Lower lobe of right lung (tissue), 2 donors: ENCODE measurements at regions not wholly inside any gene's neighbourhood (a gene's known extent, or its start where the extent isn't known, plus 50 kb on each side); places are given as distances from the start of the nearest gene placed in this dataset.

Experiments
- ATAC-seq, 2 donors: fragments of 200-7000 bp; cut with Tn5 transposase; one replicate each; pipeline ENCODE4 v1.9.1; 2020 to 2022; ENCODE audit warnings: mild to moderate bottlenecking in 2 of 2, moderate library complexity in 2 of 2
- DNase-seq: peaks from one replicate; pipeline ENCODE4 v3.0.0-alpha.2; 2020
- H3K27ac ChIP-seq: fragments of 200-600 bp; one replicate; pipeline ENCODE4 v1.8.0; 2022
- H3K27me3 ChIP-seq: fragments of 200-600 bp; one replicate; pipeline ENCODE4 v1.8.0; 2022; ENCODE audit warnings: low read depth
- H3K36me3 ChIP-seq: fragments of 200-600 bp; one replicate; pipeline ENCODE4 v1.8.0; 2022; ENCODE audit warnings: mild to moderate bottlenecking
- H3K4me1 ChIP-seq: fragments of 200-600 bp; one replicate; pipeline ENCODE4 v1.8.0; 2022
- H3K4me3 ChIP-seq: fragments of 200-600 bp; one replicate; pipeline ENCODE4 v1.8.0; 2022; ENCODE audit warnings: mild to moderate bottlenecking
- H3K9me3 ChIP-seq: fragments of 200-600 bp; one replicate; pipeline ENCODE4 v1.8.0; 2022
- intact Hi-C: fragments of 100-400 bp; cut with DNase I; formaldehyde crosslinking; loops from one replicate; pipeline ENCODE4 v1.11.0; 2022
- TF ChIP-seq, protein P1 (sequence below): fragments of 200-600 bp; IDR thresholded peaks from one replicate; pipeline ENCODE4 v1.8.0; 2022; ENCODE audit warnings: antibody characterized with exemption, mild to moderate bottlenecking
- donor health status: DM: no; HTN: yes; CAD: no; lungs with severe emphysema.

DNA sequence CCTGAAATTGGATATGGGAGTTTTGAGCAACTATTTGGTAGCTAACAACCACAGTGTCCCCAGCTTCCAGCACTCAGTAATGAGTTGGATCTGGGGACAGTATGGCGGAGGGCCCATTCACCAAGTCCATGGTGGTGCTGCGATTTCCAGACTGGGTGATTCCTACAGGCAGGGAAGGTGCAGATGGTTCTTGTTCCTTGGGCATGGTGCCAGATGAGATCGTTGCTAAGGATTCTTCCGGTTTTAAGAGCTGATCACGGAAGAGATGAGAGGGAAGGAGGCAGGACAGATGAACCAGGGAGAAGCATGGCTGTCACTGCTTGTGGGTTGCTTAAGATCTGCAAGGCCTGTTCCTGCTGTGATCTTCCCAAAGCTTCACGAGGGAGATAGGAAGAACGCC, 380.3 kb downstream of the TCERG1L start:
- H3K4me3 ChIP-seq: no peak overlapping the region
- H3K9me3 ChIP-seq: no peaks in the 10 kb centered on the region
- H3K27me3 ChIP-seq: peaks cover 5% of the 10 kb centered on the region
- no peaks in the 10 kb centered on the region for H3K4me1 ChIP-seq
- ATAC-seq (no peak), DNase-seq (no peak)
- intact Hi-C loops: no loop called here
- TF ChIP-seq, protein P1, sequence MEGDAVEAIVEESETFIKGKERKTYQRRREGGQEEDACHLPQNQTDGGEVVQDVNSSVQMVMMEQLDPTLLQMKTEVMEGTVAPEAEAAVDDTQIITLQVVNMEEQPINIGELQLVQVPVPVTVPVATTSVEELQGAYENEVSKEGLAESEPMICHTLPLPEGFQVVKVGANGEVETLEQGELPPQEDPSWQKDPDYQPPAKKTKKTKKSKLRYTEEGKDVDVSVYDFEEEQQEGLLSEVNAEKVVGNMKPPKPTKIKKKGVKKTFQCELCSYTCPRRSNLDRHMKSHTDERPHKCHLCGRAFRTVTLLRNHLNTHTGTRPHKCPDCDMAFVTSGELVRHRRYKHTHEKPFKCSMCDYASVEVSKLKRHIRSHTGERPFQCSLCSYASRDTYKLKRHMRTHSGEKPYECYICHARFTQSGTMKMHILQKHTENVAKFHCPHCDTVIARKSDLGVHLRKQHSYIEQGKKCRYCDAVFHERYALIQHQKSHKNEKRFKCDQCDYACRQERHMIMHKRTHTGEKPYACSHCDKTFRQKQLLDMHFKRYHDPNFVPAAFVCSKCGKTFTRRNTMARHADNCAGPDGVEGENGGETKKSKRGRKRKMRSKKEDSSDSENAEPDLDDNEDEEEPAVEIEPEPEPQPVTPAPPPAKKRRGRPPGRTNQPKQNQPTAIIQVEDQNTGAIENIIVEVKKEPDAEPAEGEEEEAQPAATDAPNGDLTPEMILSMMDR: no peak
- H3K27ac ChIP-seq: no peak overlapping the region
- no peaks in the 10 kb centered on the region for H3K36me3 ChIP-seq

DNA sequence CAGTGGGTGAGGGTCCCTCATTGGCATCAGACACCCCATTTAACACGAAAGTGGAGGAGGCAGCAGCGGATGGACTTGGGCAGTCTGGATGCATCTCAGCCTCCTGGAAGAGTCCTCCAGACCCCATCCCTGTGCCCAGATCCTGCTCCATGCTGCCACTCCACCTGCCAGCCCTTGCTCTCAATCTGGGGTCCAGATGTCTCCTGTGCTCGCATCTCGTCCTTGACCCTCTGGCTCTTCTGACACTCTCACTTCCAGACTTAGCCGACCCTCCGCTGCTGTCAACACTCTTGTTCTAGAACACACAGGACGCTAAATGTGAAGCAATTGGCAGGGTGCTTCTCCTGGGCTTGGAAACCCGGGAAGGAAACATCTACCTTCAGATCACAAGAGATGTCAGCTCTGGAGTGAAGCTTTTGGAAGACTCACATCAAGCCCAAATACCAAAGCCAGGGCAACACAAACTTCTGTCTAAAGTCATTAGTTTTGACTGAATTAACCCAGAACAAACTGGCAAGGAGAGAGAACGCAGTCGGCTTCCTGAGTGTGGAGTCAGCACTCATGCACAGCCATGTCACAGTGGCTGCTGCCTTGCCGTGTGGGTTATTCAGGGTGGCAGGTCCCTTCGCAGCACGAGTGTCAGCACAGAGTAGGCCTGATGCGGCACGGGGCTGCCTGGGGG, 379.1 kb downstream of the TCERG1L start:
- H3K36me3 ChIP-seq: no peaks in the 10 kb centered on the region
- DNase-seq (no peak), ATAC-seq (no peak)
- no peaks in the 10 kb centered on the region for H3K4me1 ChIP-seq
- intact Hi-C loops: no loop called here
- H3K9me3 ChIP-seq: no peaks in the 10 kb centered on the region
- H3K27ac ChIP-seq: no peak overlapping the region
- TF ChIP-seq, protein P1: no peak
- H3K27me3 ChIP-seq: peaks cover 5% of the 10 kb centered on the region
- H3K4me3 ChIP-seq: no peak overlapping the region

GRCh38 chr10:130933008-130933390, 378.5 kb downstream of the TCERG1L start:
- no peak overlapping the region for H3K27ac ChIP-seq
- no peak for ATAC-seq

GRCh38 chr10:130934293-130935127, 377.0 kb downstream of the TCERG1L start:
- intact Hi-C loops: no loop called here
- H3K4me1 ChIP-seq: no peaks in the 10 kb centered on the region
- H3K27me3 ChIP-seq: peaks cover under 1% of the 10 kb centered on the region
- no peak overlapping the region for H3K4me3 ChIP-seq
- ATAC-seq: peak; percentile 15 to 28
- H3K36me3 ChIP-seq: no peaks in the 10 kb centered on the region
- TF ChIP-seq, protein P1: no peak
- no peaks in the 10 kb centered on the region for H3K9me3 ChIP-seq
- no peak overlapping the region for H3K27ac ChIP-seq
- no peak for DNase-seq

More at GRCh38 chr10:130933008-130933390, 378.5 kb downstream of the TCERG1L start:
- Histone ChIP-seq H3K36me3 (no peaks in the 10 kb centered on the region), H3K9me3 (no peaks in the 10 kb centered on the region), H3K4me3 (no peak overlapping the region), H3K4me1 (no peaks in the 10 kb centered on the region), H3K27me3 (peaks cover 5% of the 10 kb centered on the region)
- no peak for DNase-seq
- TF ChIP-seq, protein P1: no peak
- intact Hi-C loops: no loop called here

- DNase-seq: no peak
Observed at GRCh38 chr10:130935128-130935439, 376.4 kb downstream of the TCERG1L start.

More at GRCh38 chr10:130935128-130935439, 376.4 kb downstream of the TCERG1L start:
- no peak overlapping the region for H3K4me3 ChIP-seq
- ATAC-seq: peak; percentile 54 to 67
- no peaks in the 10 kb centered on the region for H3K4me1 ChIP-seq
- no peak overlapping the region for H3K27ac ChIP-seq
- no peaks in the 10 kb centered on the region for H3K27me3 ChIP-seq
- TF ChIP-seq, protein P1: no peak
- H3K36me3 ChIP-seq: no peaks in the 10 kb centered on the region
- intact Hi-C loops: no loop called here
- H3K9me3 ChIP-seq: no peaks in the 10 kb centered on the region
